VCaP (cell line): ENCODE measurements at regions not wholly inside any gene's neighbourhood (a gene's known extent, or its start where the extent isn't known, plus 50 kb on each side); places are given as distances from the start of the nearest gene placed in this dataset.

Source experiments
- H3K27ac ChIP-seq: fragments of 450-650 bp; 2 replicates; pipeline ENCODE4 v1.5.1; 2017
- TF ChIP-seq, protein P1 (sequence below): fragments of 450-650 bp; conservative IDR thresholded peaks from 2 replicates; pipeline ENCODE4 v1.5.1; 2017; ENCODE audit warnings: mild to moderate bottlenecking, moderate library complexity

GRCh38 chr1:78831731-78832360 is 174.7 kb downstream of the ADGRL4 start:
- TF ChIP-seq, protein P1, sequence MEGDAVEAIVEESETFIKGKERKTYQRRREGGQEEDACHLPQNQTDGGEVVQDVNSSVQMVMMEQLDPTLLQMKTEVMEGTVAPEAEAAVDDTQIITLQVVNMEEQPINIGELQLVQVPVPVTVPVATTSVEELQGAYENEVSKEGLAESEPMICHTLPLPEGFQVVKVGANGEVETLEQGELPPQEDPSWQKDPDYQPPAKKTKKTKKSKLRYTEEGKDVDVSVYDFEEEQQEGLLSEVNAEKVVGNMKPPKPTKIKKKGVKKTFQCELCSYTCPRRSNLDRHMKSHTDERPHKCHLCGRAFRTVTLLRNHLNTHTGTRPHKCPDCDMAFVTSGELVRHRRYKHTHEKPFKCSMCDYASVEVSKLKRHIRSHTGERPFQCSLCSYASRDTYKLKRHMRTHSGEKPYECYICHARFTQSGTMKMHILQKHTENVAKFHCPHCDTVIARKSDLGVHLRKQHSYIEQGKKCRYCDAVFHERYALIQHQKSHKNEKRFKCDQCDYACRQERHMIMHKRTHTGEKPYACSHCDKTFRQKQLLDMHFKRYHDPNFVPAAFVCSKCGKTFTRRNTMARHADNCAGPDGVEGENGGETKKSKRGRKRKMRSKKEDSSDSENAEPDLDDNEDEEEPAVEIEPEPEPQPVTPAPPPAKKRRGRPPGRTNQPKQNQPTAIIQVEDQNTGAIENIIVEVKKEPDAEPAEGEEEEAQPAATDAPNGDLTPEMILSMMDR: no peak
- no peak overlapping the region for H3K27ac ChIP-seq

GRCh38 chr1:78833491-78833890 is 173.0 kb downstream of the ADGRL4 start:
- TF ChIP-seq, protein P1: no peak
- peak overlapping the region; percentile 76 for H3K27ac ChIP-seq

DNA sequence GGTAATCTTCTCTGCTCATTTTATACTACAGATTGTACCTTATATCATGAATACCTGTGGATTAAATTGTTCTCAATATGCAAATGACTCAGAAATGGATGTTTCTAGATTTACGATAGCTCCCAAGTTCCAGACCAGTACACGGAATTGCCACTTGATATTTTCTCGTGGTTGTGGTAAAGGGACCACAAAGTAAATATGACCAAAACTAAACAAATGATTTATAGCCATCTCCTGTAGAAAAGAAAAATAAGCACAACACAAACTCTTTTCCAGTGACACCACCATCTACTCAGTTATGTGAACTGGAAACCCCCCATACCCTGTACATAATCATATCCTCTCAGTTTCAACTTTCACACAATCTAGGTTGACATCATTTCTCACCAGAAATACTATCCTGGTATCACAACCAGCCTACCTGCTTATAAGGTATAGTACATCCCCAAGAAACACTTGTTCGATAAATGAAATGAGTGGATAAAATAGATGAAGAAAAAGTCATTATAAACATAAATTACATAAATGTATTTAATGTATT is 172.3 kb downstream of the ADGRL4 start:
- TF ChIP-seq, protein P1: no peak
- peak overlapping the region; percentile 76 for H3K27ac ChIP-seq

GRCh38 chr1:78836726-78837125 is 169.8 kb downstream of the ADGRL4 start:
- H3K27ac ChIP-seq: no peak overlapping the region
- TF ChIP-seq, protein P1: no peak

- TF ChIP-seq, protein P1: peak; percentile 76
- H3K27ac ChIP-seq: peak overlapping the region; percentile 52
These were observed 166.7 kb downstream of the ADGRL4 start for GRCh38 chr1:78839704-78840277.
